IMR-90 (cell line): ENCODE measurements at regions not wholly inside any gene's neighbourhood (a gene's known extent, or its start where the extent isn't known, plus 50 kb on each side); places are given as distances from the start of the nearest gene placed in this dataset.

Source experiments
- ATAC-seq: fragments of 200-7000 bp; cut with Tn5 transposase; 2 replicates; pipeline ENCODE4 v1.9.1; 2020; ENCODE audit warnings: low read depth, mild to moderate bottlenecking, moderate library complexity
- BruUV-seq: library from RNA; stranded (reverse); fragments of 400-500 nt; replicated peaks from 2 replicates; lab custom pipeline; 2021; lab: Mats Ljungman, UMichigan
- CTCF ChIA-PET: fragments of 300-600 bp; formaldehyde crosslinking; extraction: SDS; loops from one replicate; lab custom pipeline; 2021; ENCODE audit warnings: antibody characterized with exemption; lab: Yijun Ruan, JAX
- POLR2A ChIA-PET: fragments of 300-600 bp; sonication (Branson Sonifier 250); formaldehyde crosslinking; loops from one replicate; lab custom pipeline; 2022; ENCODE audit warnings: antibody characterized with exemption; ENCODE audit not compliant: unreplicated experiment; lab: Charles Lee
- DNase-seq: peaks from one replicate; pipeline ENCODE4 v3.0.0; 2013
- H2AFZ ChIP-seq: replicated peaks from 2 replicates; pipeline ENCODE3; 2013; ENCODE audit warnings: low read length, mild to moderate bottlenecking; ENCODE audit not compliant: poor library complexity
- H2AK5ac ChIP-seq: 2 replicates; pipeline ENCODE4 v1.6.1; 2013; ENCODE audit warnings: low read depth, low read length, inconsistent platforms
- H2AK9ac ChIP-seq: replicated peaks from 2 replicates; pipeline ENCODE3; 2013; ENCODE audit warnings: mild to moderate bottlenecking, low read depth, low read length, moderate library complexity; ENCODE audit not compliant: poor library complexity
- H2BK120ac ChIP-seq: 2 replicates; pipeline ENCODE4 v1.6.1; 2013; ENCODE audit warnings: low read depth, low read length, inconsistent platforms
- H2BK15ac ChIP-seq: 3 replicates; pipeline ENCODE4 v1.6.1; 2013; ENCODE audit warnings: low read depth, low read length, inconsistent platforms
- H2BK20ac ChIP-seq: 2 replicates; pipeline ENCODE4 v1.6.1; 2013; ENCODE audit warnings: low read depth, mild to moderate bottlenecking, inconsistent platforms, low read length, moderate library complexity
- H2BK5ac ChIP-seq: 2 replicates; pipeline ENCODE4 v1.6.1; 2013; ENCODE audit warnings: mild to moderate bottlenecking, low read depth, low read length, inconsistent platforms; ENCODE audit not compliant: poor library complexity, severe bottlenecking
- H3K14ac ChIP-seq: replicated peaks from 2 replicates; pipeline ENCODE4 v1.6.1; 2013; ENCODE audit warnings: low read depth, low read length, inconsistent platforms
- H3K18ac ChIP-seq: 2 replicates; pipeline ENCODE4 v1.6.1; 2013; ENCODE audit warnings: low read depth, low read length, control low read depth
- H3K23ac ChIP-seq: 2 replicates; pipeline ENCODE4 v1.6.1; 2013; ENCODE audit warnings: low read depth, low read length, inconsistent platforms
- H3K27ac ChIP-seq: 2 replicates; pipeline ENCODE4 v1.5.1; 2013; ENCODE audit warnings: mild to moderate bottlenecking, control low read depth, low read length; ENCODE audit not compliant: insufficient read depth
- H3K27me3 ChIP-seq: 2 replicates; pipeline ENCODE4 v1.6.1; 2013; ENCODE audit warnings: low read length; ENCODE audit not compliant: control insufficient read depth, insufficient read depth
- H3K36me3 ChIP-seq: 2 replicates; pipeline ENCODE4 v1.6.1; 2013; ENCODE audit warnings: low read length, mixed read lengths; ENCODE audit not compliant: control insufficient read depth, insufficient read depth
- H3K4ac ChIP-seq: 2 replicates; pipeline ENCODE4 v1.6.1; 2013; ENCODE audit warnings: low read depth, low read length, inconsistent platforms
- H3K4me1 ChIP-seq: 2 replicates; pipeline ENCODE4 v1.6.1; 2013; ENCODE audit warnings: low read length, mixed read lengths; ENCODE audit not compliant: control insufficient read depth, insufficient read depth
- H3K4me2 ChIP-seq: 2 replicates; pipeline ENCODE4 v1.6.1; 2013; ENCODE audit warnings: low read depth, mild to moderate bottlenecking, control low read depth, low read length, moderate library complexity
- H3K4me3 ChIP-seq: 2 replicates; pipeline ENCODE4 v1.5.1; 2013; ENCODE audit warnings: low read depth, mild to moderate bottlenecking, control low read depth, low read length, moderate library complexity; ENCODE audit not compliant: insufficient read depth
- H3K56ac ChIP-seq: 2 replicates; pipeline ENCODE4 v1.6.1; 2013; ENCODE audit warnings: low read length, inconsistent platforms; ENCODE audit not compliant: insufficient read depth; ENCODE audit errors: extremely low read depth
- H3K79me1 ChIP-seq, 2 experiments: 2 replicates each; pipeline ENCODE4 v1.6.1; 2013; ENCODE audit warnings: low read length in 2 of 2, inconsistent platforms in 1 of 2, low read depth in 1 of 2
- H3K9ac ChIP-seq: 2 replicates; pipeline ENCODE4 v1.6.1; 2013; ENCODE audit warnings: low read depth, low read length, control low read depth
- H3K9me1 ChIP-seq: 2 replicates; pipeline ENCODE4 v1.6.1; 2013; ENCODE audit warnings: low read length, inconsistent platforms; ENCODE audit not compliant: insufficient read depth
- H3K9me3 ChIP-seq: 2 replicates; pipeline ENCODE4 v1.6.1; 2013; ENCODE audit warnings: low read length; ENCODE audit not compliant: control insufficient read depth, insufficient read depth
- H4K20me1 ChIP-seq: 2 replicates; pipeline ENCODE4 v1.6.1; 2013; ENCODE audit warnings: low read length, inconsistent platforms; ENCODE audit not compliant: insufficient read depth
- H4K5ac ChIP-seq: 2 replicates; pipeline ENCODE4 v1.6.1; 2013; ENCODE audit warnings: mild to moderate bottlenecking, low read depth, low read length, control low read depth
- H4K8ac ChIP-seq, 2 experiments: 2 replicates each; pipeline ENCODE4 v1.6.1; 2013; ENCODE audit warnings: low read depth in 2 of 2, low read length in 2 of 2, control low read depth in 1 of 2, inconsistent platforms in 1 of 2
- H4K91ac ChIP-seq: 2 replicates; pipeline ENCODE4 v1.6.1; 2013; ENCODE audit warnings: low read depth, low read length, inconsistent platforms; ENCODE audit not compliant: insufficient read depth
- CEBPB ChIP-seq: IDR thresholded peaks from 2 replicates; pipeline ENCODE4 v1.6.1; 2012; ENCODE audit warnings: low read depth, low read length, improper control_type of control experiment
- CHD1 ChIP-seq: IDR thresholded peaks from 2 replicates; pipeline ENCODE4 v1.6.1; 2012; ENCODE audit warnings: low read depth, low read length, improper control_type of control experiment
- CTCF ChIP-seq: conservative IDR thresholded peaks from 2 replicates; pipeline ENCODE4 v1.5.1; 2012; ENCODE audit warnings: mild to moderate bottlenecking, low read depth, low read length, improper control_type of control experiment
- FOS ChIP-seq: fragments of 150-350 bp; IDR thresholded peaks from 2 replicates; pipeline ENCODE4 v1.6.1; 2016; ENCODE audit warnings: low read depth, low read length
- MAFK ChIP-seq: IDR thresholded peaks from 2 replicates; pipeline ENCODE4 v1.6.1; 2012; ENCODE audit warnings: low read depth, low read length, improper control_type of control experiment
- MAZ ChIP-seq: IDR thresholded peaks from 2 replicates; pipeline ENCODE4 v1.6.1; 2012; ENCODE audit warnings: low read depth, mild to moderate bottlenecking, low read length, improper control_type of control experiment, moderate library complexity, borderline replicate concordance
- MXI1 ChIP-seq: IDR thresholded peaks from 2 replicates; pipeline ENCODE4 v1.6.1; 2012; ENCODE audit warnings: low read depth, mild to moderate bottlenecking, low read length, moderate library complexity, borderline replicate concordance
- NFE2L2 ChIP-seq: fragments of 150-350 bp; IDR thresholded peaks from 2 replicates; pipeline ENCODE4 v1.6.1; 2016; ENCODE audit warnings: low read depth, mild to moderate bottlenecking, low read length
- POLR2A ChIP-seq: IDR thresholded peaks from 2 replicates; pipeline ENCODE4 v1.6.1; 2012; ENCODE audit warnings: mild to moderate bottlenecking, low read depth, low read length
- RAD21 ChIP-seq: IDR thresholded peaks from 2 replicates; pipeline ENCODE4 v1.6.1; 2012; ENCODE audit warnings: low read length, improper control_type of control experiment
- RCOR1 ChIP-seq: IDR thresholded peaks from 2 replicates; pipeline ENCODE4 v1.6.1; 2012; ENCODE audit warnings: mild to moderate bottlenecking, low read length, improper control_type of control experiment; ENCODE audit not compliant: insufficient replicate concordance
- RFX5 ChIP-seq: IDR thresholded peaks from 2 replicates; pipeline ENCODE4 v1.8.0; 2012; ENCODE audit warnings: low read depth, mild to moderate bottlenecking, low read length, moderate library complexity
- SMC3 ChIP-seq: fragments of 150-350 bp; IDR thresholded peaks from 2 replicates; pipeline ENCODE4 v1.6.1; 2016; ENCODE audit warnings: low read depth, mild to moderate bottlenecking, antibody characterized with exemption, low read length, moderate library complexity
- USF2 ChIP-seq: fragments of 150-350 bp; IDR thresholded peaks from 2 replicates; pipeline ENCODE4 v1.6.1; 2017; ENCODE audit warnings: mild to moderate bottlenecking, antibody characterized with exemption, low read length, low read depth
- WGBS, 2 experiments: methylation state at CpG; one replicate each; pipeline versions ENCODE4 v1.1.5 to v1.1.7; 2013; ENCODE audit warnings: missing lambda C conversion rate in 2 of 2; ENCODE audit not compliant: insufficient read length in 1 of 2; ENCODE audit errors: extremely low coverage in 2 of 2; 5-methylcytosine and 5-hydroxymethylcytosine counted together
- dilution Hi-C: fragments of 300-500 bp; cut with HindIII; formaldehyde crosslinking; loops from one replicate; pipeline ENCODE4 v1.14.3; 2018; ENCODE audit warnings: low sequenced_read_pairs; ENCODE audit not compliant: unreplicated experiment
- in situ Hi-C: fragments of 300-500 bp; cut with MboI; formaldehyde crosslinking; loops from 3 replicates; pipeline ENCODE4 v1.14.3; 2019; ENCODE audit warnings: low sequenced_read_pairs, inconsistent platforms, mixed read lengths
- intact Hi-C: fragments of 100-400 bp; cut with micrococcal nuclease; formaldehyde crosslinking; loops from 2 replicates; pipeline ENCODE4 v1.10.0; 2022
- TF ChIP-seq, protein P1 (sequence below): fragments of 150-350 bp; IDR thresholded peaks from 2 replicates; pipeline ENCODE4 v1.6.1; 2016; ENCODE audit warnings: low read depth, mild to moderate bottlenecking, low read length, moderate library complexity, borderline replicate concordance

- no peak overlapping the region for H2AK9ac ChIP-seq
- H4K5ac ChIP-seq, result no peak overlapping the region
- H3K79me1 ChIP-seq, result no peaks in the 10 kb centered on the region
- DNase-seq, result no peak
- H3K9me1 ChIP-seq, result no peaks in the 10 kb centered on the region
- H3K27me3 ChIP-seq, result no peaks in the 10 kb centered on the region
- H3K14ac ChIP-seq, result no peak overlapping the region
- H2BK120ac ChIP-seq, result no peak overlapping the region
- ChIA-PET CTCF (interaction anchor here (0.9 kb wide), 1 partner anchor 427 kb away, joined by 3 read pairs; no protein-coding TSS in a partner anchor), POLR2A (no interaction called here)
- dilution Hi-C loops (no loop called here), in situ Hi-C loops (no loop called here), intact Hi-C loops (loop anchor here (2.0 kb wide), 1 partner anchor 15 kb away; no protein-coding TSS in a partner anchor)
- TF ChIP-seq POLR2A (no peak), MXI1 (no peak), RAD21 (no peak), RFX5 (no peak), RCOR1 (no peak), USF2 (no peak), FOS (no peak), SMC3 (no peak), CTCF (no peak), CEBPB (no peak), NFE2L2 (no peak), MAFK (no peak), MAZ (no peak), CHD1 (no peak)
- TF ChIP-seq, protein P1, sequence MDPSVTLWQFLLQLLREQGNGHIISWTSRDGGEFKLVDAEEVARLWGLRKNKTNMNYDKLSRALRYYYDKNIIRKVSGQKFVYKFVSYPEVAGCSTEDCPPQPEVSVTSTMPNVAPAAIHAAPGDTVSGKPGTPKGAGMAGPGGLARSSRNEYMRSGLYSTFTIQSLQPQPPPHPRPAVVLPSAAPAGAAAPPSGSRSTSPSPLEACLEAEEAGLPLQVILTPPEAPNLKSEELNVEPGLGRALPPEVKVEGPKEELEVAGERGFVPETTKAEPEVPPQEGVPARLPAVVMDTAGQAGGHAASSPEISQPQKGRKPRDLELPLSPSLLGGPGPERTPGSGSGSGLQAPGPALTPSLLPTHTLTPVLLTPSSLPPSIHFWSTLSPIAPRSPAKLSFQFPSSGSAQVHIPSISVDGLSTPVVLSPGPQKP, result no peak
- no CpG with 5 or more reads among the region's 5 CpGs for WGBS, 2 experiments
- H4K8ac ChIP-seq, result no peak overlapping the region
- H3K4me2 ChIP-seq, result no peak overlapping the region
- no peaks in the 10 kb centered on the region for H3K36me3 ChIP-seq
- no TSS peak for BruUV-seq
- H3K9me3 ChIP-seq, result no peaks in the 10 kb centered on the region; the same call in 1 of the 2 replicates
- no peak overlapping the region for H3K9ac ChIP-seq
- no peak overlapping the region for H3K4ac ChIP-seq
- no peak for ATAC-seq
- H3K4me3 ChIP-seq, result no peak overlapping the region
- H2AFZ ChIP-seq, result no peak overlapping the region
- H4K20me1 ChIP-seq, result no peaks in the 10 kb centered on the region
- H4K91ac ChIP-seq, result no peak overlapping the region; the same call in 1 of the 2 replicates
- no peak overlapping the region for H2BK5ac ChIP-seq
- H3K4me1 ChIP-seq, result no peaks in the 10 kb centered on the region
- no peak overlapping the region for H2AK5ac ChIP-seq
- H3K27ac ChIP-seq, result no peak overlapping the region
- H3K23ac ChIP-seq, result no peak overlapping the region
- H3K56ac ChIP-seq, result no peak overlapping the region
- no peak overlapping the region for H3K18ac ChIP-seq
- no peak overlapping the region for H2BK20ac ChIP-seq
- H2BK15ac ChIP-seq, result no peak overlapping the region
Observed at GRCh38 chr2:226087505-226088365, 688.2 kb downstream of the NYAP2 start.
